Motor neuron (in vitro differentiated cells): ENCODE measurements at regions not wholly inside any gene's neighbourhood (a gene's known extent, or its start where the extent isn't known, plus 50 kb on each side); places are given as distances from the start of the nearest gene placed in this dataset.
"Not testable (repeated sequence)": the region's sequence is repeated elsewhere in the genome, so short reads cannot be mapped to it uniquely, and the experiment has no call there.

Source experiments
- ATAC-seq, 8 experiments: fragments of 200-7000 bp; cut with Tn5 transposase; replicated peaks in 6 of 8; 2 replicates each; pipeline ENCODE4 v1.8.0; 2021; ENCODE audit warnings: mild to moderate bottlenecking in 8 of 8, moderate library complexity in 8 of 8
- H3K27ac ChIP-seq, 2 donors: fragments of 250-450 bp; sonication (Bioruptor Pico); 2 replicates each; pipeline ENCODE4 v1.9.0; 2021; ENCODE audit warnings: antibody characterized with exemption in 2 of 2, mild to moderate bottlenecking in 2 of 2, moderate library complexity in 1 of 2
- H3K4me1 ChIP-seq, 2 donors: fragments of 250-450 bp; sonication (Bioruptor Pico); replicated peaks in 1 of 2; 2 replicates each; pipeline ENCODE4 v1.6.1; 2021; ENCODE audit warnings: antibody characterized with exemption in 2 of 2, mild to moderate bottlenecking in 2 of 2, moderate library complexity in 1 of 2
- H3K4me3 ChIP-seq, 5 donors: fragments of 250-450 bp; sonication (Bioruptor Pico); 2 replicates each; pipeline ENCODE4 v1.9.0; 2021; ENCODE audit warnings: antibody characterized with exemption in 5 of 5, mild to moderate bottlenecking in 5 of 5, moderate library complexity in 4 of 5
- WGBS, 10 experiments: fragments of 450-650 bp; shearing (Covaris generic); methylation state at CpG; one replicate each; pipeline ENCODE4 v1.0.0; 2022; 5-methylcytosine and 5-hydroxymethylcytosine counted together
- in situ Hi-C, 9 experiments: fragments of 400-800 bp; cut with MboI; loops; one replicate each; pipeline ENCODE4 v1.15.0; 2021; ENCODE audit warnings: low sequenced_read_pairs in 9 of 9, low pct_unique_long_range_greater_than_20kb in 2 of 9; ENCODE audit not compliant: unreplicated experiment in 9 of 9

- H3K4me1 ChIP-seq, result no peaks in the 10 kb centered on the region
- H3K27ac ChIP-seq, result no peak overlapping the region
- in situ Hi-C loops, result no loop called here
- WGBS, 10 experiments, result 0 to 83% (median 29%) methylated on average over 1 to 4 of the region's 4 CpGs; no CpG with 5 or more reads in 1 of the 10 experiments
- ATAC-seq, result peak in 1 of 8 experiments; percentile 50
- no peak overlapping the region for H3K4me3 ChIP-seq
Measured at GRCh38 chr14:106185837-106186233, 659.5 kb downstream of the TMEM121 start.

GRCh38 chr14:106187216-106187615 lies 660.8 kb downstream of the TMEM121 start:
- H3K4me1 ChIP-seq, result no peaks in the 10 kb centered on the region
- no peak overlapping the region for H3K4me3 ChIP-seq
- no peak overlapping the region for H3K27ac ChIP-seq
- WGBS, 10 experiments, result 0 to 50% (median 20%) methylated on average over 1 to 3 of the region's 3 CpGs; no CpG with 5 or more reads in 3 of the 10 experiments
- peak in 3 of 8 experiments; percentile 34 to 73 (median 69) for ATAC-seq
- in situ Hi-C loops, result no loop called here

- ATAC-seq, H3K27ac ChIP-seq, in situ Hi-C loops, H3K4me1 ChIP-seq, H3K4me3 ChIP-seq: not testable (repeated sequence)
Measured at GRCh38 chr14:106192701-106193100, 666.3 kb downstream of the TMEM121 start.

- in situ Hi-C loops, H3K27ac ChIP-seq, H3K4me1 ChIP-seq, H3K4me3 ChIP-seq, ATAC-seq: not testable (repeated sequence)
- 50 to 60% methylated on average over 1 to 2 of the region's 7 CpGs; no CpG with 5 or more reads in 8 of the 10 experiments for WGBS, 10 experiments
Measured at GRCh38 chr14:106196459-106196858, 670.1 kb downstream of the TMEM121 start.

GRCh38 chr14:106197264-106197663 lies 670.9 kb downstream of the TMEM121 start:
- WGBS, 10 experiments, result 9 to 53% (median 39%) methylated on average over 1 to 4 of the region's 4 CpGs; no CpG with 5 or more reads in 1 of the 10 experiments
- ATAC-seq, in situ Hi-C loops, H3K27ac ChIP-seq, H3K4me3 ChIP-seq, H3K4me1 ChIP-seq: not testable (repeated sequence)

GRCh38 chr14:106199097-106199496 lies 672.7 kb downstream of the TMEM121 start:
- in situ Hi-C loops, result no loop called here
- Histone ChIP-seq H3K4me3 (no peak overlapping the region), H3K4me1 (no peaks in the 10 kb centered on the region), H3K27ac (no peak overlapping the region)
- ATAC-seq, result no peak
- WGBS, 10 experiments, result 27 to 97% (median 70%) methylated on average over 2 to 9 of the region's 12 CpGs; no CpG with 5 or more reads in 3 of the 10 experiments

- Histone ChIP-seq H3K4me1 (no peaks in the 10 kb centered on the region), H3K4me3 (no peak overlapping the region), H3K27ac (no peak overlapping the region)
- WGBS, 10 experiments, result 47 to 87% (median 70%) methylated on average over 2 to 19 of the region's 25 CpGs
- in situ Hi-C loops, result no loop called here
- no peak for ATAC-seq
Measured at GRCh38 chr14:106200541-106201315, 674.3 kb downstream of the TMEM121 start.

GRCh38 chr14:106201376-106201775 lies 675.0 kb downstream of the TMEM121 start:
- Histone ChIP-seq H3K4me3 (no peak overlapping the region), H3K4me1 (no peaks in the 10 kb centered on the region), H3K27ac (no peak overlapping the region)
- 0 to 100% (median 10%) methylated on average over 1 to 2 of the region's 2 CpGs; no CpG with 5 or more reads in 2 of the 10 experiments for WGBS, 10 experiments
- ATAC-seq, result no peak
- in situ Hi-C loops, result no loop called here

- no peak overlapping the region for H3K4me3 ChIP-seq
- H3K27ac ChIP-seq, result no peak overlapping the region
- WGBS, 10 experiments, result 23 to 89% (median 49%) methylated on average over 3 to 9 of the region's 9 CpGs; no CpG with 5 or more reads in 2 of the 10 experiments
- no peaks in the 10 kb centered on the region for H3K4me1 ChIP-seq
- no peak for ATAC-seq
- in situ Hi-C loops, result no loop called here
Measured at GRCh38 chr14:106203438-106203837, 677.1 kb downstream of the TMEM121 start.

- in situ Hi-C loops, result no loop called here
- no peak for ATAC-seq
- WGBS, 10 experiments, result 18 to 90% (median 60%) methylated on average over 1 to 18 of the region's 18 CpGs; no CpG with 5 or more reads in 3 of the 10 experiments
- Histone ChIP-seq H3K27ac (no peak overlapping the region), H3K4me3 (no peak overlapping the region), H3K4me1 (no peaks in the 10 kb centered on the region)
Measured at GRCh38 chr14:106204063-106204462, 677.7 kb downstream of the TMEM121 start.

- Histone ChIP-seq H3K27ac (no peak overlapping the region), H3K4me1 (no peaks in the 10 kb centered on the region), H3K4me3 (no peak overlapping the region)
- ATAC-seq, result no peak
- in situ Hi-C loops, result no loop called here
- 0 to 67% (median 15%) methylated on average over 1 of the region's 1 CpG; no CpG with 5 or more reads in 4 of the 10 experiments for WGBS, 10 experiments
Measured at GRCh38 chr14:106207316-106207715, 680.9 kb downstream of the TMEM121 start.

GRCh38 chr14:106208794-106209193 lies 682.4 kb downstream of the TMEM121 start:
- Histone ChIP-seq H3K4me3 (no peak overlapping the region), H3K4me1 (no peaks in the 10 kb centered on the region), H3K27ac (no peak overlapping the region)
- in situ Hi-C loops, result no loop called here
- ATAC-seq, result no peak
- WGBS, 10 experiments, result 0 to 25% (median 15%) methylated on average over 1 to 2 of the region's 2 CpGs

- Histone ChIP-seq H3K4me1 (no peaks in the 10 kb centered on the region), H3K27ac (no peak overlapping the region), H3K4me3 (no peak overlapping the region)
- WGBS, 10 experiments, result 40 to 80% (median 58%) methylated on average over 2 to 4 of the region's 7 CpGs; no CpG with 5 or more reads in 7 of the 10 experiments
- in situ Hi-C loops, result no loop called here
- no peak for ATAC-seq
Measured at GRCh38 chr14:106209755-106210154, 683.4 kb downstream of the TMEM121 start.

- Histone ChIP-seq H3K27ac (no peak overlapping the region), H3K4me3 (no peak overlapping the region), H3K4me1 (no peaks in the 10 kb centered on the region)
- in situ Hi-C loops, result no loop called here
- peak in 1 of 8 experiments; percentile 82 for ATAC-seq
- 0 to 56% (median 34%) methylated on average over 2 to 6 of the region's 7 CpGs; no CpG with 5 or more reads in 5 of the 10 experiments for WGBS, 10 experiments
Measured at GRCh38 chr14:106210650-106211049, 684.3 kb downstream of the TMEM121 start.
